Mesodermal cell (in vitro differentiated cells): ENCODE measurements at regions not wholly inside any gene's neighbourhood (a gene's known extent, or its start where the extent isn't known, plus 50 kb on each side); places are given as distances from the start of the nearest gene placed in this dataset.
A peak's percentile ranks its signal among the peaks of the same experiment; 100 is the strongest.
"Not testable (repeated sequence)": the region's sequence is repeated elsewhere in the genome, so short reads cannot be mapped to it uniquely, and the experiment has no call there.

Experiments used
- H3K27ac ChIP-seq: 2 replicates; pipeline ENCODE4 v1.7.0; 2013; ENCODE audit warnings: mild to moderate bottlenecking, low read depth, low read length, moderate library complexity; ENCODE audit not compliant: severe bottlenecking
- H3K36me3 ChIP-seq: 2 replicates; pipeline ENCODE4 v1.7.1; 2013; ENCODE audit warnings: mild to moderate bottlenecking, low read length, moderate library complexity; ENCODE audit not compliant: control insufficient read depth, insufficient read depth
- H3K4me1 ChIP-seq: one replicate; pipeline ENCODE4 v1.7.1; 2013; ENCODE audit warnings: mild to moderate bottlenecking, low read length; ENCODE audit not compliant: insufficient read depth, control insufficient read depth, poor library complexity, severe bottlenecking
- H3K4me3 ChIP-seq: 2 replicates; pipeline ENCODE4 v1.7.0; 2013; ENCODE audit warnings: low read length, control low read depth, mild to moderate bottlenecking; ENCODE audit not compliant: insufficient read depth, poor library complexity, severe bottlenecking; ENCODE audit errors: extremely low read depth
- H3K9me3 ChIP-seq: 2 replicates; pipeline ENCODE4 v1.7.1; 2013; ENCODE audit warnings: mild to moderate bottlenecking, low read length, moderate library complexity; ENCODE audit not compliant: control insufficient read depth
- WGBS, 2 experiments: methylation state at CpG; one replicate each; pipeline ENCODE4 v1.1.5; 2013; ENCODE audit warnings: missing lambda C conversion rate in 2 of 2; ENCODE audit not compliant: insufficient coverage in 2 of 2; 5-methylcytosine and 5-hydroxymethylcytosine counted together

DNA sequence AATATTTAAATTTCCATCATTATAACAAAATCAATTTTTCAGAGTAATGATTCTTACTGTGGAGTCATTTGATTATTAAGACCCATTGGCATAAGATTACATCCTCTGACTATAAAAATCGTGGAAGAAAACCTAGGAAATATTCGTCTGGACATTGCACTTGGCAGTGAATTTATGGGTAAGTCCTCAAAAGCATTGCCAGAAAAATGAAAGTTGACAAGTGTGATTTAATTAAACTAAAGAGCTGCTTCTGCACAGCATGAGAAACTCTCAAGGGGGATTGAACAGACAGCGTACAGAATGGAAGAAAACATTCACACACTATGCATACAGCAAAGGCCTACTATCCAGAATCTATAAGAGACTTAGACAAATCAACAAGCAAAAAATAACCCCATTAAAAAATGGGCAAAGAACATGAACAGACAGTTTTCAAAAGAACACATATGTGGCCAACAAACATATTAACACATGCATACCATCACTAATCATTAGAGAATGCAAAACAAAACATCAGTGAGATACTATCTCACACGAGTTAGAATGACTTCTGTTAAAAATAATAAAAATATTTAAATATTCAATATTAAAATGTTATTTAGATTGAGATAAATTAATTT lies 111.4 kb downstream of the CCDC74A start:
- WGBS, 2 experiments = 56 to 75% methylated on average over 2 to 3 of the region's 4 CpGs
- H3K36me3 ChIP-seq, H3K4me3 ChIP-seq, H3K27ac ChIP-seq, H3K9me3 ChIP-seq: not testable (repeated sequence)
- peaks cover 12% of the 10 kb centered on the region for H3K4me1 ChIP-seq

DNA sequence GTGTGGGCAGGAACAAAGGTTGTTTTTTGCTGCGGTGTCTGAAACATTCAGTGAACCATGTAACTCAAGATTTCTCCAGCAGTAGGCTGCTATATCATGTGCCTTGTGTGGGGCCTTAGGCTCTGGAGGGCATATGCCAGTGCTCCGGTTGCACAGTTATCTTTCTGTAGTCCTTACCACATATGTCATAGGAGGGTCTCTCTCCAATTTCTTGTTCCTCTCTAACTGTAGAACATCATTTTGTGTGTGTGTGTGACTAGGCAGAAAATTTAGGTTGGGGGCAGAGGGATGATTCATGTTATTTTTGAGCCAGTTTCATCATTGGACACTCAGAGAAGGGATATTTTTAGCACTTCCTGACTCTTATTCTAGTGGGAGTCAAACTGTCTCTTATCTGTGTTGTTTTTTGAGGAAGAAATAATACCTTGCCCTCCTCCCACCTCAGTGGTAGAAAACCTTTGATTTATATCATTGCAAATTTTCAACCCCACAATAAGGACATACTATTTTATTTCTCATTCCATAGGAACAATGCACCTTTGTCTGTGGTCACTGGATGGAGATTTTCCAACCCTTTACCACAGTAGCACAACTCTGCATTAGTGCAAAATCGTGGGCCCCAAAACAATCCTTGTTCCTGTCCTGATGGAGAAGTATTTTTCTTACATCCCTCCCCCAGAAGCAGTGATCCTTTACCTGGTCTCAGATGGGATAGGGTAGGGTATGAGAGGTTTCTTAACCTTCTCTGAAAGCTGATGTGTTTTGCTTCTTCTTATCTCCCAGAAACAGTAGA lies 113.9 kb downstream of the CCDC74A start:
- WGBS, 2 experiments = 83 to 93% methylated on average over 1 to 2 of the region's 3 CpGs
- H3K27ac ChIP-seq = peak overlapping the region; percentile 69
- peaks cover 12% of the 10 kb centered on the region for H3K4me1 ChIP-seq
- H3K4me3 ChIP-seq = no peak overlapping the region
- H3K9me3 ChIP-seq = no peaks in the 10 kb centered on the region
- H3K36me3 ChIP-seq = no peaks in the 10 kb centered on the region

DNA sequence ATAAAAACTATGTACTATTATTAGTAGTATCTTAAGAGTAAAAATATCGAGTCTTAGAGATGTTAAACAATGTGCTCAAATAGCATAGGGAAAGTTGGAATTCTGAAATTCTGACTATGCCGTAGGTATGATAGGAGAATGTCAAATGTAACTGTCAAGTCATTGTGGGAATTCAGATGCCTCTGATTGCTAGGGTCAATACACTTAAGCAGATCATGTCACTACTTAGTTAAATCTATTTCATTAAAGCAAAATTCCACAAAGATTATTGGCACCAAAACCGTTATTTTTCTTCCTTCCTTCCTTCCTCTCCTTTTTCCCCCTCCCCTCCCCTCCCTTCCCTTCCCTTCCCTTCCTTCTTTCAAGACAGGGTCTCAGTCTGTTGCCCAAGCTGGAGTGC lies 115.5 kb downstream of the CCDC74A start:
- peaks cover 12% of the 10 kb centered on the region for H3K4me1 ChIP-seq
- not testable (repeated sequence) for H3K27ac ChIP-seq, H3K36me3 ChIP-seq, H3K4me3 ChIP-seq, H3K9me3 ChIP-seq
- 78 to 83% methylated on average over 3 of the region's 3 CpGs for WGBS, 2 experiments

DNA sequence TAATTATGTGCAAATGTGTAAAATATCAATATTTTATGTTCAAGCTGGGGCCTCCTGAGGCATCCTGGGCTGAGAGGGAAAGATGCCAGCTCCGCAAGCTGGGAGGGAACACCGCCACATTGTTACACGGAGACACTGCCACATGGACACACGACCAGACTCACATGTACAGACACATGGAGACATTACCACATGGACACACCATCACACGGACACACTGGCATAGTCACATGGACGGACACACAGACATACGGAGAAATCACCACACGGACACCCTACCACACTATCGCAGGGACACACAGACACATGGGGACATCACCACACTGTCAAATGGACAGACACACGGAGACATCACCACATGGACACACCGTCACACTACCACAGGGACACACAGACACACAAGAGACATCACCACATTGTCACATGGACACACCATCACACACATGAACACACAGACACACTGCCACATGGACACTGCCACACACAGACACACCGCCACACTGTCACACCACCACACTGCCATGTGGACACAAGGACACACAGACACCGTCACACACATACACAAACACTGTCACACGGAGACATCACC lies 117.6 kb downstream of the CCDC74A start:
- H3K27ac ChIP-seq = no peak overlapping the region
- peaks cover 12% of the 10 kb centered on the region for H3K4me1 ChIP-seq
- H3K36me3 ChIP-seq = no peaks in the 10 kb centered on the region
- no peak overlapping the region for H3K4me3 ChIP-seq
- H3K9me3 ChIP-seq = no peaks in the 10 kb centered on the region
- WGBS, 2 experiments = 92 to 94% methylated on average over 11 to 13 of the region's 14 CpGs

DNA sequence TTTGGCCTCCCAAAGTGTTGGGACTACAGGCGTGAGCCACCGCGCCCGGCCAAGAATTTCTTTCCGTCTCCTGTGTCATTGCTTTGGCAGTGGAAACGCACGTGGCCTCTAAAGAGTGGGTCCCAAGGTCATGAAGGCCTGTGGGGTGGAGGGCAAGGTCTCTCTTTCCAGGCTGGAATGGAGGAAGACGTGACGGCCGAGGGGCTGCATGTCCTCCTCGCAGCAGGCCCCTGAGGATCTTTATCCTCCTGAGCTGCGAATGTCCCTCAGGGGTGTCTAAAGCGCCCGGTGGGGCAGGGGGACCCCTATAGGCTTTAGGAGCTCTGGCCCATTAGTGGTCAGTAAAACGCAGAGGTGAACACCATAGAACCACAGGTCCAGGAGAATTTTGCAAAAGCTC lies 118.5 kb downstream of the CCDC74A start:
- H3K4me1 ChIP-seq = peaks cover 10% of the 10 kb centered on the region
- 88 to 94% methylated on average over 14 to 15 of the region's 15 CpGs for WGBS, 2 experiments
- H3K4me3 ChIP-seq, H3K27ac ChIP-seq, H3K36me3 ChIP-seq, H3K9me3 ChIP-seq: not testable (repeated sequence)

DNA sequence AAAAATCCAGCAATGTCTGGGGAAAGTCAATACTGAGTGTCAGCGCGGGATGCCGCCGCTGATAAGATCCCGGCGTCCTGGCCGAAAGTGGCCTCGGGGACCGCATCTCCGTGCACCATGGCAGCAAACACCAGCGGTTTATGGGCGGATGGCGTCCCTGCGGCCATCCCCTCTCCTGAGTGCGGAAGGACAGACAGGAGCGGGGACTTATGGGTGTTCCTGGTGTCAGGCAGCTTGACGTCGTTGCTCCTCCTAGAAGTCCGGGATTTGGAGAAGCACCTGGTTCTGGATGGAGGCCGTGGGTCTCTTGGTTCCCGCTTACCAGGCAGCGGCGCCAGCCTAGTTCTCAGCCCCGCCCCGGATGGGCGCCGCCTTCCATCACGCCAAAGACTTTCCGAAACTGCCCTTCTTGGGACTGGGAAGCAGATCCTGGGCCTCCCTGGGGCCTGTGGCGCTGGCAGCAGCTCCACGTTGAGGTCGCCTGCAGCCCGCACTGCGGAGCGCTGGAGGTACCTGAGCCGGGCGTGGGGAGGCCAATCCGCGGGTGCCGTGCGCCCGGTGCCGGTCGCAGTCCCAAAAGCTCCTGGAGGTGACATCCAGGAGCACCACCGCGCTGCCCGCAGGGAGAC lies 119.1 kb downstream of the CCDC74A start:
- 93 to 95% methylated on average over 40 to 45 of the region's 47 CpGs for WGBS, 2 experiments
- no peak overlapping the region for H3K27ac ChIP-seq
- H3K9me3 ChIP-seq = no peaks in the 10 kb centered on the region
- peaks cover 5% of the 10 kb centered on the region for H3K4me1 ChIP-seq
- no peaks in the 10 kb centered on the region for H3K36me3 ChIP-seq
- H3K4me3 ChIP-seq = no peak overlapping the region

DNA sequence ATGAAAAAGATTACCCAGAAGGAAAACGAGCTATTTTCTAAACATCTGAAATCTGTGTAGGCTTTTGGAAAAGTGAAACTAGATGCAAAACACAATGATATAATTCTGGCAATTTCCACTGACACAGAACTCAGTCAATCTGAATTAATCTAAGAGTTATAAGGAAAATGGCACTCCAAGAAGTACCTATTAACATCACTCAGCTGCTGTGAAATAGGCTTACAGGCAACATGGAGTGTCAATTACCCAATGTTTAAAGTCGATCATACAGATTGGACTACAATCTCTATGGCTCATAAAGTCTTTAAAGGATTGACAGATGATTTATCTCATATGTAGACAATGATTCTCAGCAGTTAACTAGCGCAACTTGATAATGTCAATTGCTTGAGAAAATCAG lies 120.9 kb downstream of the CCDC74A start:
- H3K4me1 ChIP-seq, H3K36me3 ChIP-seq, H3K9me3 ChIP-seq, H3K4me3 ChIP-seq, H3K27ac ChIP-seq: not testable (repeated sequence)
- WGBS, 2 experiments = 100% methylated on average over 1 of the region's 3 CpGs; no CpG with 5 or more reads in 1 of the 2 experiments

DNA sequence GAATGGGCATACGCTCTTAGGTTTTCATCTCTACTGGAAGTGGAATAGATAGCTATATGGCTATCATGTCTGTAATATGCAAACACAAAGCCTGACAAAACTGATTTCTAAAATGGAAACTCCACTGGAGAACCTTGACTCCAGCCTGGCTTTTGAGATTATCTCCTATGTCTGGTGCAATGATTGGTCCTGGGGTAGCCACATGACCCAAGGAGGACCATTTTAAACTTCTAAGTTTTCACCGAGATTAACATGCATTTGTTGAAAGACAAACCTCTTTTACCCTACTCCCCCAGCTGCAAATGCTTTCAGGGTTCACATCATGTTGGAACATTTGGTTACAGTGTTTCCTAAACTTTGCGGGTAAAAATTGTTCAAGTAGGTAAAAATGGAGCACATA lies 124.6 kb downstream of the CCDC74A start:
- H3K4me3 ChIP-seq, H3K36me3 ChIP-seq, H3K4me1 ChIP-seq, H3K9me3 ChIP-seq, H3K27ac ChIP-seq: not testable (repeated sequence)
- WGBS, 2 experiments = no CpG with 5 or more reads among the region's 3 CpGs

DNA sequence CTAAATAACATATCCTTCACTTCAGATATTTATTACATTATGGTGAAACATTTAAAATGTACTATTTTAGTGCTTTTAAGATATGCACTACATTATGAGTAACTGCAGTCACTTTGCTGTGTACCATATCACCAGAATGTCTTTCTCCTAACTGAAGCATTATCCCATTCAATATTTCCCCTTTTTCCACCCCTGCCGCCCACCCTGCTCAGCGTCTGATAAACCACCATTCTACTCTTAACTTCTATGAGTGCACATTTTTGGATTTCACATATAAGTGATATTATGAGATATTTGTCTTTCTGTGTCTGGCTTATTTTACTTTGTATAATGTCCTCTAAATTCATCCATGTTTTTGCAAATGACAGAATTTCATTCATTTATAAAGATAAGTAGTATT lies 126.4 kb downstream of the CCDC74A start:
- H3K27ac ChIP-seq = not testable (repeated sequence)

DNA sequence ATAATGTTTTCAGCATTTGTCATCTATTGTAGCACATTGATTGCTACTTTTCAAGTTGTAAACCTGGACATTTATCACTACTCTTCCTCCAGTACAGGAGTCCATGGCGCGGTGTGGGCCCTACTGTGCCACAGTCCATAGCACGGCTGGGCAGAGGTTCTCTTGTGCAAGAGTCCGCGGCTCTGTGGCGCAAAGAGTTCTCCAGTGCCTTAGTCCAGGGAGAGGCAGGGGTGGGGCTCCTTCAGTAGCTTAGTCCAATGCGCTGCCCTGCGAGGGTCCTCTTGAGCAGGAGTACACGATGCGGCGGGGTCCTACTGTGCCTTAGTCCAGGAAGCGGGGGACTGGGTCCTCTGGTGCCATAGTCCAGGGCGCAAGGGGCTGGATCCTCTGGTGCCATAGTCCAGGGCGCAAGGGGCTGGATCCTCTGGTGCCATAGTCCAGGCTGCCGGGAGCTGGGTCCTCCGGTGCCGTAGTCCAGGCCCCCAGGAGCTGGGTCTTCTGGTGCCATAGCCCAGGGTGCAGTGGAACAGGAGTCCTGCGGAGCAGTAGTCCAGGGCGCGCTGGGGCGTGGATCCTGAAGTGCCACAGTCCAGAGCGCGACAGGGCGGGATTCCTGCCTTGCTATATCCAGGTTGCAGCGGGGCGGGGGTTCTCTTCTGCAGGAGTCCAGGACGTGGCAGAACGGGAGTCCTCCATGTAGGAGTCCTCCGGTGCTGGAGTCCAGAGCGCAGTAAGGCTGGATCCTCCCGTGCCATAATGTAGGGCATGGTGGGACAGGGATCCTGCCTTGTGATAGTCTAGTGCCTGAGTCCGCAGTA lies 129.3 kb downstream of the CCDC74A start:
- WGBS, 2 experiments = 91 to 94% methylated on average over 26 to 28 of the region's 32 CpGs

More for the DNA sequence above, 126.4 kb downstream of the CCDC74A start:
- H3K9me3 ChIP-seq, H3K4me1 ChIP-seq, H3K4me3 ChIP-seq, H3K36me3 ChIP-seq: not testable (repeated sequence)
- WGBS, 2 experiments = no CpG with 5 or more reads among the region's 2 CpGs

More for the DNA sequence above, 129.3 kb downstream of the CCDC74A start:
- H3K36me3 ChIP-seq = no peaks in the 10 kb centered on the region
- H3K9me3 ChIP-seq = no peaks in the 10 kb centered on the region
- no peak overlapping the region for H3K4me3 ChIP-seq
- H3K27ac ChIP-seq = no peak overlapping the region
- no peaks in the 10 kb centered on the region for H3K4me1 ChIP-seq
